ENCODE measurements at regions not wholly inside any gene's neighbourhood (a gene's known extent, or its start where the extent isn't known, plus 50 kb on each side); places are given as distances from the start of the nearest gene placed in this dataset.
"Not testable (repeated sequence)": the region's sequence is repeated elsewhere in the genome, so short reads cannot be mapped to it uniquely, and the experiment has no call there.

DNA sequence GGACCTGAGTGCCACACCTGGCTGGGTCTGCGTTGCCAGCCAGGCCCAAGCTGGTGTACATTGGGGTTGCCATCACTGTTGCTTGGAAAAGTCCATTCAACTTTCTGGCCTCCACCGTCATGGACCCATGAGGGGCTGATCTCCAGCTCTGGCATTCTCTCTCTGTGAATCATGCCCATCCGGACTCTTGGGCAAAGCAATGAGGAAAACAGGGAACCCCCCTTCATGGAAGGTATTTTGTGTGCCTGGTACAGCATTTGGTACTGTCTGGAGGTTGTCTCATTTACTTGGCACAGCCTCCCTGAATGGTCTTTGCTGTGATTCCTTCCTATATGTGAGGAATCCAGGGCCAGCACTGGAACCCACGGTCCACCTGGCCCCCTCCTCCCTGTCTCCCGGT lies 99.4 kb downstream of the FOXD2 start:
- H3K27me3 ChIP-seq (ENCODE audit: insufficient read depth, low read length, poor library complexity, severe bottlenecking), result no peaks in the 10 kb centered on the region
- H3K9me3 ChIP-seq (ENCODE audit: insufficient read depth, low read depth, low read length), result no peaks in the 10 kb centered on the region

DNA sequence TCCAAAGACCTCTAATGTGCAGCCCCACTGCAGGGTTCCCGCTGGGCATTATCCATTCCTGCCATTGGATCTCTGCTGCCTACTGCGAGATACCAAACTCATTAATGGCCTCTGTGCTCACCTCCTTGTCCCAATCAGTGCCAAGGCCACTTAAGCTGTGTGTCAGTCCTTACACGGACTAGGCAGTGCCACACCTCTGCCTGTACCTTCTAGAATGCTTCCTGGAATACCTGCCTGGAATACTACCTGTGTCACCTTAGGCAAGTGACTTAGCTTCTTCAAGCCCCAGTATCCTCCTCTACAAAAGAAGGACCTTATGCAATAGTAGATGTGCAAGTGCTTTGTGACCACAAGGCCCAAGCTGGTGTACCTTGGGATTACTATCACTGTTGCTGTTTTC lies 100.1 kb downstream of the FOXD2 start:
- Histone ChIP-seq H3F3A (ENCODE audit: low read depth) (no peaks in the 10 kb centered on the region), H2AFZ (ENCODE audit: low read length) (no peak overlapping the region), H3K36me3 (ENCODE audit: insufficient read depth, low read length) (no peaks in the 10 kb centered on the region), H3K9me2 (replicated peaks; ENCODE audit: low read depth, low read length) (no peaks in the 10 kb centered on the region), H3K27me3 (ENCODE audit: insufficient read depth, low read length, poor library complexity, severe bottlenecking) (no peaks in the 10 kb centered on the region), H3K79me2 (ENCODE audit: insufficient read depth, low read length) (no peaks in the 10 kb centered on the region), H3K9ac (ENCODE audit: low read depth, low read length, poor library complexity, severe bottlenecking) (no peak overlapping the region), H3K9me3 (ENCODE audit: insufficient read depth, low read depth, low read length) (no peaks in the 10 kb centered on the region), H3K4me2 (ENCODE audit: low read depth, low read length, poor library complexity, severe bottlenecking) (no peak overlapping the region), H3K4me1 (ENCODE audit: insufficient read depth, low read length, poor library complexity, severe bottlenecking) (no peaks in the 10 kb centered on the region), H3K4me3 (ENCODE audit: low read length, poor library complexity, severe bottlenecking) (no peak overlapping the region), H4K20me1 (ENCODE audit: insufficient read depth, low read length, poor library complexity, severe bottlenecking) (no peaks in the 10 kb centered on the region)
- TF ChIP-seq, protein P1, sequence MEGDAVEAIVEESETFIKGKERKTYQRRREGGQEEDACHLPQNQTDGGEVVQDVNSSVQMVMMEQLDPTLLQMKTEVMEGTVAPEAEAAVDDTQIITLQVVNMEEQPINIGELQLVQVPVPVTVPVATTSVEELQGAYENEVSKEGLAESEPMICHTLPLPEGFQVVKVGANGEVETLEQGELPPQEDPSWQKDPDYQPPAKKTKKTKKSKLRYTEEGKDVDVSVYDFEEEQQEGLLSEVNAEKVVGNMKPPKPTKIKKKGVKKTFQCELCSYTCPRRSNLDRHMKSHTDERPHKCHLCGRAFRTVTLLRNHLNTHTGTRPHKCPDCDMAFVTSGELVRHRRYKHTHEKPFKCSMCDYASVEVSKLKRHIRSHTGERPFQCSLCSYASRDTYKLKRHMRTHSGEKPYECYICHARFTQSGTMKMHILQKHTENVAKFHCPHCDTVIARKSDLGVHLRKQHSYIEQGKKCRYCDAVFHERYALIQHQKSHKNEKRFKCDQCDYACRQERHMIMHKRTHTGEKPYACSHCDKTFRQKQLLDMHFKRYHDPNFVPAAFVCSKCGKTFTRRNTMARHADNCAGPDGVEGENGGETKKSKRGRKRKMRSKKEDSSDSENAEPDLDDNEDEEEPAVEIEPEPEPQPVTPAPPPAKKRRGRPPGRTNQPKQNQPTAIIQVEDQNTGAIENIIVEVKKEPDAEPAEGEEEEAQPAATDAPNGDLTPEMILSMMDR (conservative IDR thresholded peaks at IDR 0.05; ENCODE audit: low read length), result no peak
- TF ChIP-seq EZH2phosphoT487 (IDR thresholded peaks at IDR 0.05; ENCODE audit: borderline replicate concordance), result no peak

More for the DNA sequence above, 99.4 kb downstream of the FOXD2 start:
- H3K9ac ChIP-seq (ENCODE audit: low read depth, low read length, poor library complexity, severe bottlenecking), result no peak overlapping the region
- no peak for TF ChIP-seq EZH2phosphoT487 (IDR thresholded peaks at IDR 0.05; ENCODE audit: borderline replicate concordance)
- H3K79me2 ChIP-seq (ENCODE audit: insufficient read depth, low read length), result no peaks in the 10 kb centered on the region
- no peaks in the 10 kb centered on the region for H3F3A ChIP-seq (ENCODE audit: low read depth)
- no peaks in the 10 kb centered on the region for H3K4me1 ChIP-seq (ENCODE audit: insufficient read depth, low read length, poor library complexity, severe bottlenecking)
- no peak overlapping the region for H3K4me2 ChIP-seq (ENCODE audit: low read depth, low read length, poor library complexity, severe bottlenecking)
- H4K20me1 ChIP-seq (ENCODE audit: insufficient read depth, low read length, poor library complexity, severe bottlenecking), result no peaks in the 10 kb centered on the region
- H2AFZ ChIP-seq (ENCODE audit: low read length), result no peak overlapping the region
- H3K9me2 ChIP-seq (replicated peaks; ENCODE audit: low read depth, low read length), result no peaks in the 10 kb centered on the region
- no peaks in the 10 kb centered on the region for H3K36me3 ChIP-seq (ENCODE audit: insufficient read depth, low read length)
- no peak overlapping the region for H3K4me3 ChIP-seq (ENCODE audit: low read length, poor library complexity, severe bottlenecking)

DNA sequence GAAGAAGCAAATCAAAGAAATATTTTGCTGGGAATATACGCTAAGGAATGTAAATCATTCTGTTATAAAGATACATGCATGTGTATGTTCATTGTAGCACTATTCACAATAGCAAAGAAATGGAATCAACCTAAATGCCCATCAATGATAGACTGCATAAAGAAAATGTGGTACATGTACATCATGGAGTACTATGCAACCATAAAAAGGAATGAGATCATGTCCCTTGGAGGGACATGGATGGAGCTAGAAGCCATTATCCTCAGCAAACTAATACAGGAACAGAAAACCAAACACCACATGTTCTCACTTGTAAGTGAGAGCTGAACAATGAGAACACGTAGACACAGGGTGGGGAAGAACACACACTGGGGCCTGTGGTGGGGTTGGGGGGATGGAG lies 100.7 kb downstream of the FOXD2 start:
- H3K9me2 ChIP-seq (replicated peaks; ENCODE audit: low read depth, low read length); H3K36me3 ChIP-seq (ENCODE audit: insufficient read depth, low read length); H3F3A ChIP-seq (ENCODE audit: low read depth); H4K20me1 ChIP-seq (ENCODE audit: insufficient read depth, low read length, poor library complexity, severe bottlenecking); H3K79me2 ChIP-seq (ENCODE audit: insufficient read depth, low read length); H3K4me2 ChIP-seq (ENCODE audit: low read depth, low read length, poor library complexity, severe bottlenecking); H3K4me1 ChIP-seq (ENCODE audit: insufficient read depth, low read length, poor library complexity, severe bottlenecking); H3K9me3 ChIP-seq (ENCODE audit: insufficient read depth, low read depth, low read length); H3K9ac ChIP-seq (ENCODE audit: low read depth, low read length, poor library complexity, severe bottlenecking); H3K27me3 ChIP-seq (ENCODE audit: insufficient read depth, low read length, poor library complexity, severe bottlenecking); H3K4me3 ChIP-seq (ENCODE audit: low read length, poor library complexity, severe bottlenecking); H2AFZ ChIP-seq (ENCODE audit: low read length): not testable (repeated sequence)

DNA sequence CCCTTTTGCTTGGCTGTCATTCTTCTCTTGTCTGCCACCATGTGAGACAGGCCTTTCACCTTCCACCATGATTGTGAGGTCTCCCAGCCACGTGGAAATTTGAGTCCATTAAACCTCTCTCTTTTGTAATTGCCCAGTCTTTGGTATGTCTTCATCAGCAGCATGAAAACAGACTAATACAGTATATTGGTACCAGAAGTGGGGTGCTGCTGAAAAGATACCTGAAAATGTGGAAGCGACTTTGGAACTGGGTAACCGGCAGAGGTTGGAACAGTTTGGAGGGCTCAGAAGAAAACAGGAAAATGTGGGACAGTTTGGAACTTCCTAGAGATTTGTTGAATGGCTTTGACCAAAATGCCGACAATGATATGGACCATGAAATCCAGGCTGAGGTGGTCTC lies 103.9 kb downstream of the FOXD2 start:
- H3K9me3 ChIP-seq (ENCODE audit: insufficient read depth, low read depth, low read length); H3K36me3 ChIP-seq (ENCODE audit: insufficient read depth, low read length); H4K20me1 ChIP-seq (ENCODE audit: insufficient read depth, low read length, poor library complexity, severe bottlenecking); H3K4me1 ChIP-seq (ENCODE audit: insufficient read depth, low read length, poor library complexity, severe bottlenecking); H3K9me2 ChIP-seq (replicated peaks; ENCODE audit: low read depth, low read length); H3K4me3 ChIP-seq (ENCODE audit: low read length, poor library complexity, severe bottlenecking); H3K79me2 ChIP-seq (ENCODE audit: insufficient read depth, low read length); H2AFZ ChIP-seq (ENCODE audit: low read length); H3K4me2 ChIP-seq (ENCODE audit: low read depth, low read length, poor library complexity, severe bottlenecking); H3K9ac ChIP-seq (ENCODE audit: low read depth, low read length, poor library complexity, severe bottlenecking); H3K27me3 ChIP-seq (ENCODE audit: insufficient read depth, low read length, poor library complexity, severe bottlenecking); H3F3A ChIP-seq (ENCODE audit: low read depth): not testable (repeated sequence)

DNA sequence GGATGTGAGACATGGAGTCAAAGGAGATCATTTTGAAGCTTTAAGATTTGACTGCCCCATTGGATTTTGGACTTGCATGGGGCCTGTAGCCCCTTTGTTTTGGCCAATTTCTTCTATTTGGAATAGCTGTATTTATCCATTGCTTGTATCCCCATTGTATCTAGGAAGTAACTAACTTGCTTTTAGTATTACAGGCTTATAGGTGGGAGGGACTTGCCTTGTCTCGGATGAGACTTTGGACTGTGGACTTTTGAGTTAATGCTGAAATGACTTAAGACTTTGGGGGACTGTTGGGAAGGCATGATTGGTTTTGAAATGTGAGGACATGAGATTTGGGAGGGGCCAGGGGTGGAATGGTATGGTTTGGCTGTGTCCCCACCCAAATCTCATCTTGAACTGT lies 105.2 kb downstream of the FOXD2 start:
- H2AFZ ChIP-seq (ENCODE audit: low read length); H3K27me3 ChIP-seq (ENCODE audit: insufficient read depth, low read length, poor library complexity, severe bottlenecking); H3K36me3 ChIP-seq (ENCODE audit: insufficient read depth, low read length); H3K9me3 ChIP-seq (ENCODE audit: insufficient read depth, low read depth, low read length); H3K4me2 ChIP-seq (ENCODE audit: low read depth, low read length, poor library complexity, severe bottlenecking); H3K79me2 ChIP-seq (ENCODE audit: insufficient read depth, low read length); H3F3A ChIP-seq (ENCODE audit: low read depth); H3K4me1 ChIP-seq (ENCODE audit: insufficient read depth, low read length, poor library complexity, severe bottlenecking); H3K4me3 ChIP-seq (ENCODE audit: low read length, poor library complexity, severe bottlenecking); H3K9ac ChIP-seq (ENCODE audit: low read depth, low read length, poor library complexity, severe bottlenecking); H4K20me1 ChIP-seq (ENCODE audit: insufficient read depth, low read length, poor library complexity, severe bottlenecking); H3K9me2 ChIP-seq (replicated peaks; ENCODE audit: low read depth, low read length): not testable (repeated sequence)

All from Loucy (cell line).